Colonic mucosa (tissue), 4 donors: ENCODE measurements at regions not wholly inside any gene's neighbourhood (a gene's known extent, or its start where the extent isn't known, plus 50 kb on each side); places are given as distances from the start of the nearest gene placed in this dataset.
"Not testable (repeated sequence)": the region's sequence is repeated elsewhere in the genome, so short reads cannot be mapped to it uniquely, and the experiment has no call there.

Experiments used
- DNase-seq: peaks from one replicate; pipeline ENCODE4 v3.0.0-alpha.2; 2020
- H3K27ac ChIP-seq: fragments of 200-600 bp; one replicate; pipeline ENCODE4 v1.8.0; 2021
- H3K27me3 ChIP-seq: fragments of 200-600 bp; one replicate; pipeline ENCODE4 v1.8.0; 2021
- H3K36me3 ChIP-seq: fragments of 200-600 bp; one replicate; pipeline ENCODE4 v1.8.0; 2021
- H3K4me1 ChIP-seq: fragments of 200-600 bp; one replicate; pipeline ENCODE4 v1.8.0; 2021; ENCODE audit warnings: mild to moderate bottlenecking
- H3K4me3 ChIP-seq: fragments of 200-600 bp; one replicate; pipeline ENCODE4 v1.8.0; 2021
- H3K9ac ChIP-seq, 2 donors: one replicate each; pipeline ENCODE4 v1.7.0; 2013; ENCODE audit warnings: control low read depth in 2 of 2, low read depth in 2 of 2, low read length in 2 of 2
- H3K9me3 ChIP-seq: fragments of 200-600 bp; one replicate; pipeline ENCODE4 v1.8.0; 2021
- intact Hi-C: fragments of 100-400 bp; cut with DNase I; formaldehyde crosslinking; loops from one replicate; pipeline ENCODE4 v1.14.1; 2022
- TF ChIP-seq, protein P1 (sequence below): fragments of 200-600 bp; IDR thresholded peaks from one replicate; pipeline ENCODE4 v1.8.0; 2022; ENCODE audit warnings: antibody characterized with exemption, mild to moderate bottlenecking
- donor health status: healthy.
- donor health status: DM: no; HTN: no; CAD: no.
- donor health status: DM: no; HTN: no; CAD: no.

DNA sequence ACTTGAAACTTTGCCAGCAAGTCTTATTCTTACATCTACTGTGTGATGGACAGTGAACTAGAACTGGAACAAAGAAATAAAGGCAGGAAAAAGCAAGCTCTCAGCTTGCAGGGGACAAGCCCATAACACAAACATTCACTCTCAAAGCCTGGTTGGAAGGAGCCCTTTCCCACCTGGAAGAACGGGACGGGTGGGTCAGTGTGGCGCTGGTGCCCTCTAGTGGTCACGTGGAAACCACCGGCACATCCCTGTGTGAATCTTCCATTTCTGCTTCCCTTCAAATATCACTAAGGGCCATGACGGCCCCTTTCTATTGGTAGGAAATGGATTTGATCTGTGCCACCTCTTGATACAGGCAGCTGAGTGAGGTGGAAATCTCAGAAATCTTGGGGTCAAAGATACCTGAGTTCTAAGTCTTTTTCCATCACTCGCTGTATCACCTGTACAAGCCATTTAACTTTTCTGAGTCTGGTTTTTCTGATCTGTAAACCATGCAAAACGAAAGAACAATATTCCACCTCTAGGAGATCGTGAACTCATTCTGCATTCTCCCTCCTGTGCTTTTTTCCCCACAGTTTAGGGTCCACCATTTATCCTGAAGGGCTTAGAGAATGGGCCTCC is 211.6 kb downstream of the MSX2 start:
- DNase-seq: peak; percentile 37
- no peaks in the 10 kb centered on the region for H3K4me1 ChIP-seq
- intact Hi-C loops: loop anchor here (2.0 to 10.0 kb wide), 2 partner anchors 25 to 511 kb away; no protein-coding TSS in a partner anchor
- no peaks in the 10 kb centered on the region for H3K27me3 ChIP-seq
- no peaks in the 10 kb centered on the region for H3K36me3 ChIP-seq
- no peak overlapping the region for H3K4me3 ChIP-seq
- H3K9me3 ChIP-seq: no peaks in the 10 kb centered on the region
- TF ChIP-seq, protein P1, sequence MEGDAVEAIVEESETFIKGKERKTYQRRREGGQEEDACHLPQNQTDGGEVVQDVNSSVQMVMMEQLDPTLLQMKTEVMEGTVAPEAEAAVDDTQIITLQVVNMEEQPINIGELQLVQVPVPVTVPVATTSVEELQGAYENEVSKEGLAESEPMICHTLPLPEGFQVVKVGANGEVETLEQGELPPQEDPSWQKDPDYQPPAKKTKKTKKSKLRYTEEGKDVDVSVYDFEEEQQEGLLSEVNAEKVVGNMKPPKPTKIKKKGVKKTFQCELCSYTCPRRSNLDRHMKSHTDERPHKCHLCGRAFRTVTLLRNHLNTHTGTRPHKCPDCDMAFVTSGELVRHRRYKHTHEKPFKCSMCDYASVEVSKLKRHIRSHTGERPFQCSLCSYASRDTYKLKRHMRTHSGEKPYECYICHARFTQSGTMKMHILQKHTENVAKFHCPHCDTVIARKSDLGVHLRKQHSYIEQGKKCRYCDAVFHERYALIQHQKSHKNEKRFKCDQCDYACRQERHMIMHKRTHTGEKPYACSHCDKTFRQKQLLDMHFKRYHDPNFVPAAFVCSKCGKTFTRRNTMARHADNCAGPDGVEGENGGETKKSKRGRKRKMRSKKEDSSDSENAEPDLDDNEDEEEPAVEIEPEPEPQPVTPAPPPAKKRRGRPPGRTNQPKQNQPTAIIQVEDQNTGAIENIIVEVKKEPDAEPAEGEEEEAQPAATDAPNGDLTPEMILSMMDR: peak; percentile 66
- H3K27ac ChIP-seq: no peak overlapping the region
- H3K9ac ChIP-seq: no peak overlapping the region

DNA sequence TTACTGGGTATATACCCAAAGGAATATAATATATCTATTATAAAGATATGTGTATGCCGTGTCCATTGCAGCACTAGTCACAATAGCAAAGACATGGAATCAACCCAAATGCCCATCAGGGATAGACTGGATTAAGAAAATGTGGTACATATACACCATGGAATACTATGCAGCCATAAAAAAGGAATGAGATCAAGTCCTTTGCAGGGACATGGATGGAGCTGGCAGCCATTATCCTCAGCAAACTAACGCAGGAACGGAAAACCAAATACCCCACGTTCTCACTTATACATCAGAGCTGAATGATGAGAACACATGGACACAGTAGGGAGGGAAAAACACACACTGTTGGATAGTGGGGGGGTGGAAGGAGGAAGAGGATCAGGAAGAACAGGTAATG is 206.7 kb downstream of the MSX2 start:
- not testable (repeated sequence) for H3K9ac ChIP-seq, H3K36me3 ChIP-seq, DNase-seq, H3K27me3 ChIP-seq, H3K4me1 ChIP-seq, H3K4me3 ChIP-seq, H3K27ac ChIP-seq, H3K9me3 ChIP-seq
- intact Hi-C loops: loop anchor here (10.0 kb wide), 1 partner anchor 506 kb away; no protein-coding TSS in a partner anchor

DNA sequence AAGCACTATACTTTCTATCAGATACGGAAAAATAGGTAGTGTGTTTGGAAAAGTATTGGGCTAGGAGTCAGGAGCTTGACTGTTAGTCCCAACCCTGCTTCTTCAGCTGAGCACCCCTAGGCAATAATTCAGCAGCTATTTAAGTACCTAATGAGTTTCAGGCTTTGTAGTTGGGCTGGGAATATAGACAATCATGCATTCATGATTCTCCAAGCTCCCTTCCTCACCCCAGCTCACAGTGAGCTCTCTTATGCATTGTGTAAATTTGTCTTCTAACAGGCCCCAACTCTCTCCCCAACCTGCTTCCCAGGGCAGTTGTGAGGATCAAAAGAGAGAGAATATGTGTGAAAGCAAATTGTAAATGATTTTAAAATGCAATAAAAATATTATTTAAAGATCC is 201.2 kb downstream of the MSX2 start:
- DNase-seq: no peak
- Histone ChIP-seq H3K4me3 (no peak overlapping the region), H3K27me3 (no peaks in the 10 kb centered on the region), H3K9ac (no peak overlapping the region), H3K9me3 (no peaks in the 10 kb centered on the region), H3K4me1 (no peaks in the 10 kb centered on the region), H3K27ac (no peak overlapping the region), H3K36me3 (no peaks in the 10 kb centered on the region)
- intact Hi-C loops: no loop called here
- TF ChIP-seq, protein P1: no peak

DNA sequence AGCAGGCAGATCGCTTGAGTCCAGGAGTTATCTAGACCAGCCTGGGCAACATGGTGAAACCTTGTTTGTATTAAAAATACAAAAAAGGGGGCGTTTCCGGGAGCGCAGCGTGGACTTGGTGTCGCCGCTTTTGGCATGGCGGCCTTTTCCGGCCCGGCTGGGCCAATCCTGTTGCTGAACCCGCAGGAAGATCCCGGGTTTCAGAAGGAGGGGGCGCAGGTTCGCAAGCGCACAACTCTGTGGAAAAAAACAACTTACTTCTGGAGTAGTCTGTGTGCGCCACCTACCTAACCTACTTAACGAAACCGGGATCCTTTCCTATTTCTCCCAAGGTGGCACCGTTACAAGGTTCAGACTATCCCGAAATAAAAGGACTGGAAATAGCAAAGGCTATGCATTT is 198.6 kb downstream of the MSX2 start:
- Histone ChIP-seq H3K27me3 (no peaks in the 10 kb centered on the region), H3K9me3 (no peaks in the 10 kb centered on the region), H3K9ac (no peak overlapping the region), H3K4me3 (no peak overlapping the region), H3K4me1 (no peaks in the 10 kb centered on the region), H3K36me3 (no peaks in the 10 kb centered on the region), H3K27ac (no peak overlapping the region)
- TF ChIP-seq, protein P1: no peak
- DNase-seq: no peak
- intact Hi-C loops: no loop called here

DNA sequence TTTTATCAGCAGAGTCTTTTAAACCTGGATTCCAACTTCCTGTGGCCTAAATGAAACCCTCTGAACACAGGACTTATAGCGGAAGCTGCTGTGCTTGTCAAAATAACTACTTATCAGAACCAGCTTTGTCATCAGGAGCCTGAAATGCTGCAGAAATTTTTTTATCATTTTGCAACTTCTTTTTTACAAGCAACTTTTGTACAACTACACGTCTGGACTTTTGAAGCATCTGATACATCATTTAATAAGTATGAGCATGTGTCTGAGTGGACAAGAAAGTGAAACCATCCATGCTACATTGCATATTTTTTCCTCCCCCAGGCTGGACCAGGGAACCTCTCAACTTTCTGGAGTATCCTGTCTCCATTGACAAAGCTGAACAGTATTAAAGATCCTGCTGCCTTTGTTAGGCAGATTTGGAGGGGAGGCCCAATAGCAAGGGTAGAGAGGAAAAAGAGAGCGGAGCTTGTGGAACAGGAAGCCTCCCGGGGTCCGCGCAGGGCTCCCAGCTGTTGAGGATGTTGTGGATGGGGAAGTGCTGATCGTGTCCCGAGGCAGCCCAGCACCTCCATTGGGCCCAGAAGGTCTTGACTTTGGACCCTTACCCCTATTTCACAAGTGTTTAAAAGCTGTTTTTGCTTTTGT is 196.6 kb downstream of the MSX2 start:
- Histone ChIP-seq H3K27ac (no peak overlapping the region), H3K4me1 (no peaks in the 10 kb centered on the region), H3K27me3 (no peaks in the 10 kb centered on the region), H3K4me3 (no peak overlapping the region), H3K9me3 (no peaks in the 10 kb centered on the region), H3K9ac (no peak overlapping the region), H3K36me3 (no peaks in the 10 kb centered on the region)
- intact Hi-C loops: no loop called here
- DNase-seq: no peak
- TF ChIP-seq, protein P1: no peak

DNA sequence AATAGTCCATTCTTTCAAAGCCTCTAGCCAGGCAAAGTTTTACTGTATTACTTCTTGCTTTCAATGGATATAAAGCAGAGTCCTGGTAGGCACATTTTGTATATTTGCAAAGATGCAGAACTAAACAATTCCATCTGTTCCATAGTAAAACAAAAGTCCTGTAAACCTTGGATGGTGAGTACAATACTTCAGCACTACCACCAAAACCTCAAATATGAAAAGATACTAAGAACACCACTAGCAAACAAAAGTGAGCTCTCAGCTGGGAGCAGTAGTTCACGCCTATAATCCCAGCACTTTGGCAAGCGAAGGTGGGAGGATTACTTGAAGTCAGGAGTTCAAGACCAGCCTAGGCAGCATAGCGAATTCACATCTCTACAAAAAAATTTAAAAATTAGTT is 195.0 kb downstream of the MSX2 start:
- H3K4me3 ChIP-seq: no peak overlapping the region
- no peaks in the 10 kb centered on the region for H3K27me3 ChIP-seq
- intact Hi-C loops: no loop called here
- TF ChIP-seq, protein P1: no peak
- no peaks in the 10 kb centered on the region for H3K36me3 ChIP-seq
- no peak overlapping the region for H3K9ac ChIP-seq
- no peak for DNase-seq
- no peaks in the 10 kb centered on the region for H3K9me3 ChIP-seq
- H3K27ac ChIP-seq: no peak overlapping the region
- H3K4me1 ChIP-seq: no peaks in the 10 kb centered on the region
